HEK293T (cell line): ENCODE measurements at regions not wholly inside any gene's neighbourhood (a gene's known extent, or its start where the extent isn't known, plus 50 kb on each side); places are given as distances from the start of the nearest gene placed in this dataset.

Experiments
- ARNT ChIP-seq: fragments of 450-650 bp; IDR thresholded peaks from 2 replicates; pipeline ENCODE4 v1.6.1; 2017; ENCODE audit warnings: mild to moderate bottlenecking
- BHLHE40 ChIP-seq: fragments of 450-650 bp; IDR thresholded peaks from 2 replicates; pipeline ENCODE4 v1.6.1; 2016; ENCODE audit warnings: mild to moderate bottlenecking, moderate library complexity, borderline replicate concordance
- CTBP1 ChIP-seq: fragments of 450-650 bp; IDR thresholded peaks from 2 replicates; pipeline ENCODE4 v1.6.1; 2016; ENCODE audit warnings: borderline replicate concordance
- ELF4 ChIP-seq: fragments of 450-650 bp; IDR thresholded peaks from 2 replicates; pipeline ENCODE4 v1.6.1; 2017; ENCODE audit warnings: antibody characterized with exemption
- FOXA1 ChIP-seq: fragments of 450-650 bp; IDR thresholded peaks from 2 replicates; pipeline ENCODE4 v1.6.1; 2016; ENCODE audit warnings: mild to moderate bottlenecking
- FOXK2 ChIP-seq: fragments of 450-650 bp; IDR thresholded peaks from 2 replicates; pipeline ENCODE4 v1.6.1; 2016; ENCODE audit warnings: mild to moderate bottlenecking
- FOXM1 ChIP-seq: fragments of 450-650 bp; IDR thresholded peaks from 2 replicates; pipeline ENCODE4 v1.6.1; 2017; ENCODE audit warnings: mild to moderate bottlenecking, borderline replicate concordance
- HDGF ChIP-seq: fragments of 450-650 bp; IDR thresholded peaks from 2 replicates; pipeline ENCODE4 v1.6.1; 2017; ENCODE audit warnings: antibody characterized with exemption, borderline replicate concordance
- LEF1 ChIP-seq: fragments of 450-650 bp; IDR thresholded peaks from 2 replicates; pipeline ENCODE4 v1.6.1; 2017; ENCODE audit warnings: mild to moderate bottlenecking, borderline replicate concordance
- NFRKB ChIP-seq: fragments of 450-650 bp; IDR thresholded peaks from 2 replicates; pipeline ENCODE4 v1.6.1; 2016; ENCODE audit warnings: mild to moderate bottlenecking, moderate library complexity
- SP1 ChIP-seq: fragments of 450-650 bp; IDR thresholded peaks from 2 replicates; pipeline ENCODE4 v1.6.1; 2017
- SUZ12 ChIP-seq: fragments of 450-650 bp; IDR thresholded peaks from 2 replicates; pipeline ENCODE4 v1.6.1; 2016; ENCODE audit warnings: mild to moderate bottlenecking
- TARDBP ChIP-seq: fragments of 450-650 bp; IDR thresholded peaks from 2 replicates; pipeline ENCODE4 v1.6.1; 2016
- TF ChIP-seq, protein P1 (sequence below): fragments of 450-650 bp; IDR thresholded peaks from 2 replicates; pipeline ENCODE4 v1.6.1; 2016

DNA sequence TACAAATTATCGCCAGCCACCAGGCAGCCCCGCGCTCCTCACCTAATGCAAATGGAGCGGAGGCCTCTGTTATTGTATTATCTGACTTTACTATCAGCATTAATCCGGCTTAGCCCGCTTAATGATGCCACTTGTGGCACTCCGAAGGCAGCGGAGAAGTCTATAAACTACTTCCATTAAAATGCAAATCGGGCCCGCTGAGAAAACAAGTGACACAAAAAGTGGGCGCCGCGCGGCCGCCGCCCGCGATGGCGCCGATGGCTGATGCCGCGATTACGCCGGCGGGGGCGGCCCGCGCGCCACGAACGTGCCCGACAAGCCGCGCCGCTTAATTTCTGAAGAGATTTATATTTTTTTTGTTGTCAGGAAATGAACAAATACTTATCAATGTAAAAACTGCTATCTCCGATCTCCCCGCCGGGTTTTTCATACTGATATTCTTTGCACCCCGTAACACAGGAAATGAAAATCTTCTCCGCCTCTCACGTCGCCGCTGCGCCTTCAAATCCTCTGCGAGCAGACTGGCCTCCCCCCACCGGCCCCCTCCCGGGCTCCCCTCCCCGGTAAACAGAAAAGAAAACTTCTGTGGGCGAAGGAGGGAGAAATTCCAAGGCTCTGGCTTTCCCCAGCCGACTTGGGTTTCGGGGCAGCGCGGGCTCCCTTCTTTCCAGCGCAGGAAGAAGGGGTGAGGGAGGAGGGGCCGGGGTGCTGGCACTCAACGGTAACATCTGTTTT, 221.8 kb downstream of the INSIG2 start:
- TF ChIP-seq ARNT (no peak), LEF1 (no peak), SUZ12 (no peak), FOXM1 (no peak), TARDBP (no peak), NFRKB (no peak), BHLHE40 (no peak), ELF4 (no peak), FOXK2 (no peak), SP1 (no peak), FOXA1 (no peak), HDGF (no peak), CTBP1 (no peak)
- TF ChIP-seq, protein P1, sequence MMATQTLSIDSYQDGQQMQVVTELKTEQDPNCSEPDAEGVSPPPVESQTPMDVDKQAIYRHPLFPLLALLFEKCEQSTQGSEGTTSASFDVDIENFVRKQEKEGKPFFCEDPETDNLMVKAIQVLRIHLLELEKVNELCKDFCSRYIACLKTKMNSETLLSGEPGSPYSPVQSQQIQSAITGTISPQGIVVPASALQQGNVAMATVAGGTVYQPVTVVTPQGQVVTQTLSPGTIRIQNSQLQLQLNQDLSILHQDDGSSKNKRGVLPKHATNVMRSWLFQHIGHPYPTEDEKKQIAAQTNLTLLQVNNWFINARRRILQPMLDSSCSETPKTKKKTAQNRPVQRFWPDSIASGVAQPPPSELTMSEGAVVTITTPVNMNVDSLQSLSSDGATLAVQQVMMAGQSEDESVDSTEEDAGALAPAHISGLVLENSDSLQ, result no peak
